T-helper 22 cell (primary cell): ENCODE measurements at regions not wholly inside any gene's neighbourhood (a gene's known extent, or its start where the extent isn't known, plus 50 kb on each side); places are given as distances from the start of the nearest gene placed in this dataset.
"Not testable (repeated sequence)": the region's sequence is repeated elsewhere in the genome, so short reads cannot be mapped to it uniquely, and the experiment has no call there.

ENCODE experiments used
- DNase-seq: peaks from one replicate; pipeline ENCODE4 v3.0.0-alpha.2; 2020; ENCODE audit warnings: low read depth

DNA sequence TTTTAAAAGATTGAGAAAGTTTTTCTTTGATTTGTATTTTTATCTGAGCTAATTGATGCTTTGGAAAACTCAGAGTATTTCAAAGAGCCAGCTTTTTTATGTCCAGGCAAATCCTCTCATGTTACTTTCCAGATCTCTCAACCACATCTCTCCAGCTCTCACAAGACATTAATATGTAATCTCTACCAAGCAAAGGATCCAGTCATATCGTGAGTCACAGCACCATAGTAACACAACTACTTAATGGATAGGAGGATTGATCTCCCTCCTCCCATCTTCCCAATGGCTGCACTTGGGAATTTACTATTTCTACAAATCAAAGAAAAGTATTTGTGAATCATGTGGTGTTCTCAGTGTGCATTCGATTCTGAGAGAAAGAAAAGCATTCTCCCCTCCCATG lies 63.3 kb downstream of the POU4F1 start:
- DNase-seq = no peak

DNA sequence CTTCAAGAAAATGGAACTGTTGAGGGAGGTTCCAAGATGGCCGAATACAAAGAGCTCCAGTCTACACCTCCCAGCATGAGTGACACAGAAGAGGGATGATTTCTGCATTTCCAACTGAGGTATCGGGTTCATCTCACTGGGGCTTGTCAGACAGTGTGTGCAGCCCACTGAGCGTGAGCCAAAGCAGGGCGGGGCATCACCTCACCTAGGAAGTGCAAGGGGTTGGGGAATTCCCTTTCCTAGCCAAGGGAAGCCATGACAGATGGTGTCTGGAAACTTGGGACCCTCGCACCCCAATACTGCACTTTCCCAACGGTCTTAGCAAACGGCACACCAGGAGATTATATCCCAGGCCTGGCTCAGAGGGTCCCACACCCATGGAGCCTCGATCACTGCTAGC lies 77.3 kb downstream of the POU4F1 start:
- not testable (repeated sequence) for DNase-seq

DNA sequence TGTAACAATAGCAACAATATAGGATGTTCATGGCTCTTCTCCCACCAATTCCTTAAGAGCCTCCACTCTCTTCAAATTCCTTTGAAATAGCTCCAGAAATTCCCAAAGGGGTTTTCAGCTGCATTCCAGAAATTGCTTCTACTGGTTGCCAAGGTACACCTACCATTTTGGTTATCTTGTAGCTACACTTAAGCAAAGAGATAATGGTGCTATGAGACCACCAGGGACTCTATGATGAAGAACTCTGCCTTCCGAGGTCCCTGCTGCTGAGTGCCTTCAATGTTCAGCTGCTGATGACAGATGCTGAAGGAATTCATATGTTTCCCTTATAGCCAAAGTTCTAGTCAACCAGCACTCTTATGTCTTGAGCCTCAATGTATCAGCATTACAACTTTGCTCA lies 78.4 kb downstream of the POU4F1 start:
- no peak for DNase-seq

DNA sequence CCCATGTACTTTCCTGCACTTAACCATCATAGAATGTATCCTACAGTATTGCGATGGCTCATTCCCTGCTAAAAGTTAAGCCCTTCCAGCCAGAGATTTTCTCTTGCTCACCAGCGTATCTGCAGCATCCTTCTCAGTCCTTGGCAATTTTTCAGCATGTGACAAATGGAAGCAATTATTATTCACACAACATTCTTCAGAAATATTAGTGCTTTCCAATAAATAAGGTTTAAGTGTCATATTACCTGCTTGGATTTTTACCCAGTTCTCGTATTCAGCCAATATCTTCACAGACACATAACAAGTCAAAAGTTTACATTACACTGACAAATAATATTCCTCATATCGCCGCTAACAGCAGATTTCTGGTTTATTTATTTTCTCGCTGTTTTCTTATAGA lies 82.3 kb downstream of the POU4F1 start:
- DNase-seq = no peak

DNA sequence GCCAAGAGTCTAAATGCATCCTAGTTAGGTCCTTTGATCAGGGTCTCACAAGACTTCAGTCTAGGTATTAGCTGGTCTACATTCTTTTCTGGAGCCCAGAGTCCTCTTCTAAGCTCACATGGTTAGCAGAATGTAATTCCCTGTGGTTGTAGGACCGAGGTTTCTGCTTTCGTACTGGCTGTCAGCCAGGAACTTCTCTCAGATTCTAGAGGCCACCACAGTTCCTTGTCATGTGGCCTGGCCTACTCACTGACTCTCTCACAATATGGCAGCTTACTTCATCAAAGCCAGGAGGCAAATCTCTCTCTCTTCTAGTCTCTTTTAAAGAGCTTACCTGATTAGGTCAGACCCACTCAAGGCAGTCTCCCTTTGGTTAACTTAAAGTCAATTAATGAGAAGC lies 82.9 kb downstream of the POU4F1 start:
- DNase-seq = no peak

DNA sequence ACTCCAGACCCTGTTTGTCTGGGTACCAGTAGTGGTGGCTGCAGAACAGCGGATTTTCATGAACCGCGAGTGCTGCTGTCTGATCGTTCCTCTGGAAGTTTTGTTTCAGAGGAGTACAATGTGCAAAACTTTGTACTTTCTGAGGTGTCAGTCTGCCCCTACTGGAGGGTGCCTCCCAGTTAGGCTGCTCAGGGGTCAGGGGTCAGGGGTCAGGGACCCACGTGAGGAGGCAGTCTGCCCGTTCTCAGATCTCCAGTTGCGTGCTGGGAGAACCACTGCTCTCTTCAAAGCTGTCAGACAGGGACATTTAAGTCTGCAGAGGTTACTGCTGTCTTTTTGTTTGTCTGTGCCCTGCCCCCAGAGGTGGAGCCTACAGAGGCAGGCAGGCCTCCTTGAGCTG lies 84.9 kb downstream of the POU4F1 start:
- DNase-seq = not testable (repeated sequence)

DNA sequence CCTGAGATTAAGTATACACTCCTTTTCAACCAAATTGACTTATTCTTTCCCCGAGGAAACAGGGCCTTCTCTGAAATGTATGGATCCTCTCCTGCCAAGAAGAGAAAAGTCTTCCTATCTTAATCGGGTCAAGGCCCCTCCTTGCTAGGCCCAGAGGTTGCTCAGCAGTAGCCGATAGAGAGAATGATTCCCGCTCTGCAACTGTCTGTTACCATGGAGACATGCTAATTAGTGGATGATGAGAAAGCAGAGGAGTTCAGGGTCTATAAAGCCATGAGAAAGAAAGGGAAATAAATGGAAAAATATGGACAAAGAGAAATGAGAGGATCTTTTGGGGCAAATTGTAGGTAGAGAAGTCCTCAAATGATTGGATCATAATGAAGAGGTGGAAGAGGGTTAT lies 103.5 kb downstream of the POU4F1 start:
- no peak for DNase-seq

DNA sequence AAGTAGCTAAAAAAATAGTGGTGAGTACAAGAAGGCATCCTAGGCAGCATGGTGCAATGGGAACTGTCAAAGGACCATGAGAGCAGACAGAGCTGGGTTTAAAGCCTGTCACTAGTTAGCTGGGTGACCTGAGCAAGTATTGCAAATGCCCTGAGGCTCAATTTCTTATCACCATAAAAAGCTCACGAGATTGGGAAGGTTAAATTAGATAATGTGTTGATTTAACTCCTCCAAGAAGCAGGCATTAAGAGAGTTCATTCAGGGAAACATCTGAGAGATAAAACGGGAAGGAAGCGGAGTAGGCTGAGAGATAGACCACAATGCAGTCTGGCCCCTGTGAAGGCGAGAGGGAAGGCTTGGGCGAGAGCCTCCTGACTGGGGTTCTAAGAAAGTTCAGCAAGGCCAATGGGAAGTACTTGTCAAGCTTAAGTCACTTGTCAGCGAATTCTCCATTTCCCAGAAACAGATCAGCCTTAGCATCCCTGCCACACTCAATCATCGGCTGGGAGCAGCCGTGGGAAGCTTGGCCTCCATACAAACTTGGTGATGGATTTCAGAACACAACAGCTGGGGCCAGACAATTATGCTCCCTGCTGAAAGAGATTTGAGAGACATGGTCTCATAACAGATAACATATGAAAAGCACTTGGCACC lies 105.5 kb downstream of the POU4F1 start:
- DNase-seq = no peak

DNA sequence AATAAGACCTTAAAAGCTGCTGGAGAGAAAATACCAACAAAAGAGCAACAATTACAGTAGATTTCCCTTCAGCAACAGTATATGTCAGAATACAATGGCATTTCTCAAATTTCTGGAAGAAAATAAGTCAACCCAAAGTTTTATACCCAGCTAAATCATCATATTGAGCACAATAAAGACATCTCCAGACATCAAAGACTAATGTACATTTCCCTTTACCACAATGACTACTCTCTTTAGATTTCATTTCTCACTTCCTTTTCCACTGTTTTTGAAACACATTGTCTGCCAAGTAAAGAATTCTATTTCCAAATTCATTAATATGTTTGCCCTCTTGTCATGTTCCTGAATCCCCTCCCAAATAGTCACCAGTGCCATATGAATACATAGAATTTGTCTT lies 111.4 kb downstream of the POU4F1 start:
- DNase-seq = no peak

DNA sequence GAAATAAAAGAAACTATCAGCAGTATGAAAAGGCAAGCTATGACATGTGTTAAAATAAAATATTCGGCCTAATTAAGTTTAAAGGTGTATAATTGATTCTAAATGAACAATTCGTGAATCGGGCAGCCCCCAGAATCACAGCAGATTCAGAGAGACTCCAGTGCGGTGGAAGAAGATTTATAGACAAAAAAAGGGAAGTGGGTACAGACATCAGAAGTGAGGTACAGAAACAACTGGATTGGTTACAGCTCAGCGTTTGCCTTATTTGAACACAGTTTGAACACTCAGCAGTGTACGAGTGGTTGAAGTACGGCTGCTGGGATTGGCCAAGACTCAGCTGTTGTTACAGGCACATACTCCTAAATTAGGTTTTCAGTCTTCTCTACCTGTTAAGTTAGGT lies 113.1 kb downstream of the POU4F1 start:
- DNase-seq = not testable (repeated sequence)

DNA sequence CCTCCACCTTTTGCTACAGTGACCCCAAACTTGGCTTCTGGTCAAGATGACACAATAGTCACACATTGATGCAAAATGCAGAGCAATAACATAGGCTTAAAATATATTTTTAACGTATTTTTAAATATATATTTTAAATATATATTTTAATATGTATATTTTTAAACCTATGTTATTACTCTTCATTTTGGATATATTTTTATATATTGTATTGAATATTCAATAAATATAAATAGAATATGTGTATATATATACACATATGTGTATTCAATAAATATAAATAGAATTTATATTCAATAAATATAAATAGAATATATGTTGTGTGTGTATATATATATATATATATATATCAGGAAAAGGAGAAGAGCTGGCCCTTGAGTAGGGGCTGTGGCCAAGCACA lies 115.6 kb downstream of the POU4F1 start:
- no peak for DNase-seq

DNA sequence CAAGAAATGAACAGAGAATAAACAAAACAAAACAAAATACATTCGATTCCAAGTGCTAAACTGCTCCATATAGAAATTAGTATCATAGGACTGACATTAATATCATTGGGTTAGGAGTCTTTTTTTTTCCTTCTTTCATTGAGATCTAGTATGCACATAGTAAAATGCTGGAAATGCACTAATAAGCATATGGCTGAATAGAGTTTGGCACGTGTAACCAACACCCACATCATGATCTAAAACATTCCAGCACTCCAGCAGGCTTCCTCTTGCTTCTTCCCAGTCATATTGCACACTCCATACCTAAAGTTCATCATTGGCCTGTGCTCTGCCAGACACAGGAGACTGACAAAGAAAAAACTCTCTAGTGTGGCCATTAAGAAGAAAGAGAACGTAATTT lies 117.5 kb downstream of the POU4F1 start:
- DNase-seq = no peak

DNA sequence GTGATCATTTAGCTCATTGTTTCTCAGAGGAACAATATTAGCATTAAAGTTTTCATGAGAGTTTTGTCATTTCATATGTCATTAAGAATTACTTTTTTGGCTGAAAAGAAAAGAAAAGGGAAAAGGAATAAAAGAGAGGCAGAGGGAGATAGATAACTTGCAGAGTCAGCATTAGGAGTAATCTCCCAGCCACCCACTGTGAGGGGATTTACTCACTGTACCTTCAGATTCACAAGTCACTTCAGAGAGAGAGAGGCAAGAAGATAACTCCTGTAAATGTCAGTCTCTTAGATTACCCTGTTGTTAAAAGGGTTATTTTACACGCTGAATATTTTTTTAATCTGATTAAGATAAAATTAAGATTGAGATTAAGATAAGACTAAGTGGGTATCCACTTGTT lies 125.2 kb downstream of the POU4F1 start:
- DNase-seq = no peak

DNA sequence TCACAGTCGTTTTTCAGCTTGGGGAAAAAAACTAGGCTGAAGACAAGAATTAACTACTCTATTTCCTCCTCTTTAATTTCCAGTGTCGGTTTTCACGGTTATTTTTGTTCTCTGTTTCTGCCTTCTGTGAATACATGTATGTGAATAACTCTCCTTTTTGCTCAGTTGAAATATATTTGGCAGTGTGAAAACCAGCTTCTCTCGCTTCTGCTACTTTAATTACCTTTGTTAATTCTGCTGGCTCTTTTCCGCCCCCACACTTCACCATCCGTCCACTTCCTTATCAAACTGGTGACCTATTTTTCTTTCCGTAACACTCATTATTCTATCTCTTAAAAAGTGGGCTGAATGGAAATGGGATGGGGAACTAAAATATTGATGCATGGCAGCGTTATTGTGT lies 126.4 kb downstream of the POU4F1 start:
- no peak for DNase-seq

DNA sequence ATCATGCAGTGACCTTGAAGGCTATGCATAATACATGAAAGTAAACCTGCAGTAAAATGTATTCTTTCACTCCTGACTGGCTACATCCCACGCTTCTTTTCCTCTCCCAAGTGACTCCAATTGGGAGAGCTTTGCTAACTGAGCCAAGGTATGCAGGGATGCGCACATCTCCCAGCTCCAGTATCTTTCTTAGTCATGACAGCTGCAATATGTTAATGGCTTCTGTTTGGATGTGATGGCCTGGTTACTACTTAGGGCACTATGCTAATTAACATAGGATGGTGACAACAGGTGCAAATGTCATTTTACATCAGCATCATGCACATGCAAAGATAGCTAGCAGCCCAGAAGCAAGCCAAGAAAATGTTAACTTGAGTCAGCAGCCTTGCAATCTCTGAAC lies 134.7 kb downstream of the POU4F1 start:
- no peak for DNase-seq

DNA sequence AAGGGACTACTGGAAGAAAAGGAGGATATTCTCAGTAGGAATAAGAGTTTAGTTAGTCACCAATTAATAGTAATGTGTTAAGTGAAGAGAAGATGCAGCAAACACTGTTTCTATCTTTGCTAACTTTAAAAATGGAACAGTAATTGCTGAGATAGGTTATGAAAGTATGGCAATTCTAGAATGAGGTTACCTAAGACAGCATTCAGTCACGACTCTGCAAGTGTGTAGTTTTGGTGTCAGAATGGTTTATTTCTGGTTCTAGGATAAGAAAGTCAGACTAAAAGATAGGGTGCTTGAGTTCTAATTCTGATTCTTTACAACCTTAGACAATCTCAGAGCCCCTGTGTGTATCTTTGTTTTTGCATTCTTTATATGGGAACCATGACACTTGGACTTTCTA lies 138.1 kb downstream of the POU4F1 start:
- no peak for DNase-seq

DNA sequence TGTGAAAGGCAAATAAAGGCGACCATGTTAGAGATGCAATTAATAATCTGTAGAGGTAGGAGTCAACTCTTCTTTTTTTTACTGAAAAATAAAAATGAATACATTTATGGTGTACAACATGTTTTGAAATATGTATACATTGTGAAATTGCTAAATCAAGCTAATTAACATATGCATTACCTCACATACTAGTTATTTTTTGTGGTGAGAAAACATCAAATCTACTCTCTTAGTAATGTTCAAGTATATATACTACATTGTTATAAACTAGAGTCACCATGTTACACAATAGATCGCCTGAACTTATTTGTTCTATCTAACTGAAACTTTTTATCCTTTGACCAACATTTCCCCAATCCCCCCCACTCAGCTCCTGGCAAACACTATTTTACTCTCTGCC lies 143.2 kb downstream of the POU4F1 start:
- no peak for DNase-seq

DNA sequence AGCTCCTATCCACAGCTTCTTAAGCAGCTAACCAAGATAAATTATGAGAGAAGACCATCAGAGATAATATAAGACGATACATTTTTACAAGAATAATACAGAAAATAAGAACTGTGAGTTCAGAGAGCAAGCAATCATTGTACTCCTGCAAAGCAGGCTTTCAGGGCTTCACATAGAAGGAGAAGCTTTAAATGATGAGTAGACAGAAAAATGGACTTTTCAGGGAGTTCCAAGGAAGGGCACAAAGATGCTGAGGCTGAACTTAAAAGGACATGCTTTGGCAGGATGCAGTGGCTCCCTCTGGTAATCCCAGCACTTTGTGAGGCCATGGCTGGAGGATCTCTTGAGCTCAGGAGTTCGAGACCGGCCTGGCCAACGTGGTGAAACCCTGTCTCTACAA lies 159.5 kb downstream of the POU4F1 start:
- DNase-seq = no peak

DNA sequence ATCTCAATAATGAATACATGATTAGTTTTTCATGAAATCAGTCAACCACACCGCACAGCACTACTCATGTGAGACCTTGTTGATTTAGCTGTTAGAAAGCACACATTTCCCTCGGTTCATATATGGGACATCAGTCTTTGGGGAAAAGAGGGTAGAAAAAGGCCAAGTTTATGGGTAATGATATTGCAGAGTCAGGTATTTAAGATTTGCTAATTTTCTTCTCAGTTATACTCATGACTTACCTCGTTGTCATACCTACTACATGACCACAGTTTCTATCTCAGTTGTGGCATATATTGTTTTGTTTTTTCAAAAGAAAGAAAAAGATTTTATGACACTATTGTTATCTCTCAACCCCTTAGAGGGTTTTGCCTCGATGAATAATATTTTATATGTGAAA lies 165.6 kb downstream of the POU4F1 start:
- no peak for DNase-seq

DNA sequence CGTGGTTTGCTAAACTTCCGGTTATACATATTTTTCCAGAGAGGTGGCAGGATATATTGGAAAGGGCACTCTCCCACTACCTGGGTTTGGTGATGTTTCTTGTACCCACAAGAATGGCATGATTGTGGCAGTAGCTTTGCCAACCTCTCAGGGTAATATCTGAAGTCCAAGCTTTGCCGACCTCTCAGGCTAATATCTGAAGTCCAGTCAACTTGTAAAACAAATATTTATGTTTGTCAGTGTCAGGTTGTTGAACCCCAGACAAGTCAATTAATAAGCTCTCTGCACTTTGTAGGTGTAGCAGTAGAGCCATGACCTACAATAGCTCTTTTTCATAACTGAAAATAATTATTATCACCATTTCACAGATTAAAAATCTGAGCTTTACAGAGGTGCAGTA lies 167.0 kb downstream of the POU4F1 start:
- DNase-seq = no peak

DNA sequence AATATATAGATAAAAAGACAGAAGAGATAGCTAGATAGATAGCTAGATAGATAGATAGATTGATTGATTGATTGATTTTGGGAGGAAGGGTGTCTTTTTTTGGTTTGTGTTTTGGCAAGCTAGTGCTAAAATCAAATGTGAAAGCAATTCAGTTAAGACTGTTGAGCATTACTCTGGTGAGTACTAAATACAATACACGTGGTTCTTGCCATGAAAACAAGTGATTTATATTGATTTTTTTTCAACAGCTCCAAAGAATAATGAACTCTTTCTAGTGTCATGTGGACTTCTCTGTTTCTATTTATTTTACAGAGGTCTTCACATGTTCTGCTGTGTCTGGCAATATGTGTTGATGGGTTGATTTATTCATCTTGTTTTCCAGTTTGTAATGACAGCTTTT lies 172.0 kb downstream of the POU4F1 start:
- no peak for DNase-seq

DNA sequence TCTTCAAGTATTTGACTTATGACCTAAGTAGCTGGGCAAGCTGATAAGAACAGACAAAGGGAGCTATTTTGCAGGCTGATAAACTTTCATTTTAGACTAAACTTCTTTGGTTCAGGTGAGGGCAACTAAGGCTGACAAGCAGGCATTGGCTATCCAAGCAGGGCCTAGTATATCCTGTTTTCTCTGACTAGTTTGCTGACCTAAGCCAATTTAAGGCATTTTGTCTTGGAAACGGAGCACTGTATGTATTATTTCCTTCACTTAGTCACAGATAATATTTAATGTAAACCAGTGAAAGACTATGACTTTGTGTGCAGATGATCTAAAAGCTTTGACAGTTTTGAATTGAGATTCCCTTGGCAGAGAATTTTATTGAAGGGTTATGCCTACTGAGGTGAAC lies 172.5 kb downstream of the POU4F1 start:
- no peak for DNase-seq

DNA sequence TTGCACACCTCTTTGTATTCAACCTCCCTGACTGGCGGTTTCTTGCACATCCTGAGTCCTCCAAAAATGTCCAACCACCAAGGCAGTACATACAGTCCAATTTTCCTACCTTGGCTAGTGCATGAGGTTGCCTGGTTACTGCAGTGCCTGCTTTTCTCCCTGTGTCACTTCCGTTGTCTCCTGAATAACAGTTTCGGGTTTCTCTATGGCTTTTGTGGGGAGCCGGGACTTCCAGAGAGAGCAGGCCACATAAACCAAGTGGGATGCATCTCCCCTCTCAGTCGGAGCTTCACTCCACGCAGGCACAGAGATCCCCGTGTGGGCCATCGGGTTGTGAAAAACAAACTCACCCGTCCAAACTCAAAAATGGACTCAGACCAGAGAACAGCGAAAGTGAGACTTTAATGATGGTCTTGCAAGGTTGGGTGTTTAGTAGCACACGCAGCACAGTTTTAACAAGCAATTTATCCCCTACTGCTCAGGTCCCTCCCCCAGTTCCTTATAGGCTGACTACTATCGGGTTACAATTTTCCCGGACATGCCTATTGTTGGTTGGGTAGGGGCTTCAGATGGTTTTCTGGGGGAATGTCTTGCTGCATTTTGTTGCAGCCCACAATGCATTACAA lies 173.1 kb downstream of the POU4F1 start:
- DNase-seq = no peak

DNA sequence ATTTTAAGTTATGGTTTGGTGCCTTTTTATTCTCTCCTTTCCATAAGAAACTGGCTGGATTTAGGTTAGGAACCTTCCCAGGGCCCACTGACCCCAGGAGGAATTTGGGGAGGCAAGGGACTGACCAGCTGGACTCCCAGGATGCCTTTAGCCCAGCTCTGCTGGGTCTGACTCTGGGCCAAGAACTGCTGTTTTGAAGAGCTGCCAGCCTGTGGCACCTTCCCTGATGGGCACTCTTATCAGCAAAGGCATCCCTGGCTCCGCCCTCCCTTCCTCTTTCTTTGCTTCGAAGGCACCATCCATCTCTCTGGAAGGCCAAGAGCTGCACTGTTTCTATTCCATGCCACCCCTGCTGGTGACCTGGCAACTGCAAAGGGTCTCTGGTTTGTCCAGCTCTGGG lies 174.7 kb downstream of the POU4F1 start:
- DNase-seq = no peak
